Prostate gland (tissue), 2 donors: ENCODE measurements at regions not wholly inside any gene's neighbourhood (a gene's known extent, or its start where the extent isn't known, plus 50 kb on each side); places are given as distances from the start of the nearest gene placed in this dataset.

Source experiments
- DNase-seq: peaks from one replicate; pipeline ENCODE4 v3.0.0-alpha.2; 2019; ENCODE audit warnings: low spot score
- H3K27ac ChIP-seq, 2 donors: fragments of 200-600 bp; sonication (generic); 2 replicates each; pipeline ENCODE4 v1.5.1; 2017 to 2019
- H3K27me3 ChIP-seq: fragments of 200-600 bp; sonication (generic); replicated peaks from 2 replicates; pipeline ENCODE4 v1.5.1; 2019; ENCODE audit not compliant: insufficient read depth
- H3K36me3 ChIP-seq, 2 donors: fragments of 200-600 bp; sonication (generic); 1 replicate in 1 of 2; 2 replicates in 1 of 2; pipeline versions ENCODE4 v1.5.1 to v1.8.1; 2017 to 2019
- H3K4me1 ChIP-seq: fragments of 200-600 bp; sonication (generic); replicated peaks from 2 replicates; pipeline ENCODE4 v1.5.1; 2019
- H3K4me3 ChIP-seq, 2 donors: fragments of 200-600 bp; sonication (generic); 2 replicates each; pipeline ENCODE4 v1.5.1; 2017 to 2019
- H3K9me3 ChIP-seq: fragments of 200-600 bp; sonication (generic); 2 replicates; pipeline ENCODE4 v1.5.1; 2017
- CTCF ChIP-seq, 4 experiments: fragments of 200-600 bp in 2 of 4; fragments of 450-650 bp in 2 of 4; sonication (generic) in 2 of 4; IDR thresholded peaks; 1 replicate in 3 of 4; 2 replicates in 1 of 4; pipeline ENCODE4 v1.5.1; 2016 to 2019; ENCODE audit warnings: antibody characterized with exemption in 4 of 4, mild to moderate bottlenecking in 2 of 4, moderate library complexity in 2 of 4
- POLR2A ChIP-seq: fragments of 450-650 bp; IDR thresholded peaks from one replicate; pipeline ENCODE4 v1.6.1; 2016; ENCODE audit warnings: antibody characterized with exemption, mild to moderate bottlenecking
- POLR2AphosphoS5 ChIP-seq: sonication (generic); formaldehyde crosslinking; IDR thresholded peaks from one replicate; pipeline ENCODE4 v1.6.1; 2017; ENCODE audit warnings: antibody characterized with exemption
- WGBS: methylation state at CpG from one replicate; pipeline ENCODE4 v1.1.5; 2018; 5-methylcytosine and 5-hydroxymethylcytosine counted together
- intact Hi-C: fragments of 100-400 bp; cut with DNase I; formaldehyde crosslinking; loops from one replicate; pipeline ENCODE4 v1.14.2; 2022

GRCh38 chr13:48583859-48584311, 51.0 kb upstream of the RCBTB2 start:
- no peak for TF ChIP-seq POLR2AphosphoS5
- TF ChIP-seq CTCF (IDR thresholded peaks at IDR 0.05), result no peak
- TF ChIP-seq POLR2A, result no peak
- no peaks in the 10 kb centered on the region for H3K9me3 ChIP-seq
- intact Hi-C loops, result no loop called here
- H3K27ac ChIP-seq, result peak overlapping the region; percentile 27 to 50
- DNase-seq, result no peak
- WGBS, result 34% methylated on average over 3 of the region's 3 CpGs
- H3K4me1 ChIP-seq, result peaks cover 3% of the 10 kb centered on the region
- no peak overlapping the region for H3K4me3 ChIP-seq
- no peaks in the 10 kb centered on the region for H3K27me3 ChIP-seq
- no peaks in the 10 kb centered on the region for H3K36me3 ChIP-seq

GRCh38 chr13:48585456-48585840, 52.6 kb upstream of the RCBTB2 start:
- H3K27ac ChIP-seq, result peak overlapping the region in 1 of 2 donors; percentile 27
- TF ChIP-seq POLR2AphosphoS5, result peak; percentile 87
- no peak for TF ChIP-seq POLR2A
- H3K36me3 ChIP-seq, result no peaks in the 10 kb centered on the region
- no peaks in the 10 kb centered on the region for H3K27me3 ChIP-seq
- intact Hi-C loops, result no loop called here
- no peak overlapping the region for H3K4me3 ChIP-seq
- H3K9me3 ChIP-seq, result no peaks in the 10 kb centered on the region
- H3K4me1 ChIP-seq, result no peaks in the 10 kb centered on the region
- peak; percentile 80 for DNase-seq
- 12% methylated on average over 2 of the region's 2 CpGs for WGBS

GRCh38 chr13:48586591-48587103, 53.8 kb upstream of the RCBTB2 start:
- WGBS, result 5% methylated on average over 5 of the region's 5 CpGs
- intact Hi-C loops, result no loop called here
- peak; percentile 49 for DNase-seq
- no peaks in the 10 kb centered on the region for H3K9me3 ChIP-seq
- H3K4me1 ChIP-seq, result no peaks in the 10 kb centered on the region
- TF ChIP-seq POLR2A (no peak), CTCF (IDR thresholded peaks at IDR 0.05) (no peak), POLR2AphosphoS5 (peak; percentile 11)
- H3K27me3 ChIP-seq, result no peaks in the 10 kb centered on the region
- H3K27ac ChIP-seq, result peak overlapping the region; percentile 27 to 28
- no peaks in the 10 kb centered on the region for H3K36me3 ChIP-seq
- H3K4me3 ChIP-seq, result no peak overlapping the region

GRCh38 chr13:48588120-48588519, 55.2 kb upstream of the RCBTB2 start:
- 93% methylated on average over 2 of the region's 2 CpGs for WGBS
- no peak for TF ChIP-seq POLR2A
- no peak for TF ChIP-seq CTCF (IDR thresholded peaks at IDR 0.05)
- no peak for TF ChIP-seq POLR2AphosphoS5
- Histone ChIP-seq H3K36me3 (no peaks in the 10 kb centered on the region), H3K27me3 (no peaks in the 10 kb centered on the region), H3K9me3 (no peaks in the 10 kb centered on the region), H3K27ac (no peak overlapping the region), H3K4me1 (no peaks in the 10 kb centered on the region), H3K4me3 (no peak overlapping the region)
- DNase-seq, result no peak
- intact Hi-C loops, result no loop called here

- no peak for DNase-seq
- no peak overlapping the region for H3K4me3 ChIP-seq
- intact Hi-C loops, result loop anchor here (5.0 kb wide), 1 partner anchor 182 kb away; no protein-coding TSS in a partner anchor
- no peaks in the 10 kb centered on the region for H3K4me1 ChIP-seq
- no peaks in the 10 kb centered on the region for H3K27me3 ChIP-seq
- peak overlapping the region; percentile 3 to 43 for H3K27ac ChIP-seq
- H3K36me3 ChIP-seq, result no peaks in the 10 kb centered on the region
- TF ChIP-seq POLR2AphosphoS5 (no peak), POLR2A (no peak), CTCF (IDR thresholded peaks at IDR 0.05) (no peak)
- 73% methylated on average over 5 of the region's 5 CpGs for WGBS
- no peaks in the 10 kb centered on the region for H3K9me3 ChIP-seq
These were observed 57.4 kb upstream of the RCBTB2 start for GRCh38 chr13:48590141-48590901.
